ENCODE measurements at regions not wholly inside any gene's neighbourhood (a gene's known extent, or its start where the extent isn't known, plus 50 kb on each side); places are given as distances from the start of the nearest gene placed in this dataset.

- TF ChIP-seq CTCF (IDR thresholded peaks at IDR 0.05; ENCODE audit: poor library complexity) (no peak), EZH2 (IDR thresholded peaks at IDR 0.05; ENCODE audit: borderline replicate concordance) (no peak)
These were observed 91.4 kb downstream of the RPL27A start for GRCh38 chr11:8773916-8774539.

Data from hepatocyte (in vitro differentiated cells).